ENCODE measurements at regions not wholly inside any gene's neighbourhood (a gene's known extent, or its start where the extent isn't known, plus 50 kb on each side); places are given as distances from the start of the nearest gene placed in this dataset.

- no peak for DNase-seq (ENCODE audit: low spot score)
Observed at GRCh38 chr1:114314098-114314497, 160.4 kb upstream of the SYT6 start.

GRCh38 chr1:114310695-114311271 is 157.1 kb upstream of the SYT6 start:
- DNase-seq (ENCODE audit: low spot score), result peak; percentile 10

- no peak for DNase-seq (ENCODE audit: low spot score)
Observed at GRCh38 chr1:114302821-114303220, 149.2 kb upstream of the SYT6 start.

GRCh38 chr1:114299331-114299975 is 145.8 kb upstream of the SYT6 start:
- no peak for DNase-seq (ENCODE audit: low spot score)

GRCh38 chr1:114298008-114298407 is 144.3 kb upstream of the SYT6 start:
- DNase-seq (ENCODE audit: low spot score), result no peak

GRCh38 chr1:114296413-114296812 is 142.7 kb upstream of the SYT6 start:
- DNase-seq (ENCODE audit: low spot score), result no peak

GRCh38 chr1:114295321-114295720 is 141.7 kb upstream of the SYT6 start:
- no peak for DNase-seq (ENCODE audit: low spot score)

GRCh38 chr1:114292835-114293234 is 139.2 kb upstream of the SYT6 start:
- no peak for DNase-seq (ENCODE audit: low spot score)

- no peak for DNase-seq (ENCODE audit: low spot score)
Observed at GRCh38 chr1:114292194-114292593, 138.5 kb upstream of the SYT6 start.

GRCh38 chr1:114290776-114291175 is 137.1 kb upstream of the SYT6 start:
- no peak for DNase-seq (ENCODE audit: low spot score)

- no peak for DNase-seq (ENCODE audit: low spot score)
Observed at GRCh38 chr1:114290341-114290740, 136.7 kb upstream of the SYT6 start.

GRCh38 chr1:114289824-114290223 is 136.2 kb upstream of the SYT6 start:
- DNase-seq (ENCODE audit: low spot score), result no peak

GRCh38 chr1:114289306-114289705 is 135.6 kb upstream of the SYT6 start:
- DNase-seq (ENCODE audit: low spot score), result no peak

- no peak for DNase-seq (ENCODE audit: low spot score)
Observed at GRCh38 chr1:114286960-114287359, 133.3 kb upstream of the SYT6 start.

GRCh38 chr1:114286179-114286578 is 132.5 kb upstream of the SYT6 start:
- no peak for DNase-seq (ENCODE audit: low spot score)

GRCh38 chr1:114282751-114283403 is 129.2 kb upstream of the SYT6 start:
- peak; percentile 93 for DNase-seq (ENCODE audit: low spot score)

- DNase-seq (ENCODE audit: low spot score), result no peak
Observed at GRCh38 chr1:114278911-114279310, 125.2 kb upstream of the SYT6 start.

- DNase-seq (ENCODE audit: low spot score), result no peak
Observed at GRCh38 chr1:114278430-114278829, 124.8 kb upstream of the SYT6 start.

GRCh38 chr1:114274621-114275317 is 121.1 kb upstream of the SYT6 start:
- DNase-seq (ENCODE audit: low spot score), result peak; percentile 63

- DNase-seq (ENCODE audit: low spot score), result no peak
Observed at GRCh38 chr1:114272593-114272992, 118.9 kb upstream of the SYT6 start.

GRCh38 chr1:114270718-114271117 is 117.0 kb upstream of the SYT6 start:
- no peak for DNase-seq (ENCODE audit: low spot score)

- no peak for DNase-seq (ENCODE audit: low spot score)
Observed at GRCh38 chr1:114270282-114270681, 116.6 kb upstream of the SYT6 start.

- no peak for DNase-seq (ENCODE audit: low spot score)
Observed at GRCh38 chr1:114269539-114269938, 115.9 kb upstream of the SYT6 start.
